ENCODE measurements at regions not wholly inside any gene's neighbourhood (a gene's known extent, or its start where the extent isn't known, plus 50 kb on each side); places are given as distances from the start of the nearest gene placed in this dataset.
A peak's percentile ranks its signal among the peaks of the same experiment; 100 is the strongest.
"Not testable (repeated sequence)": the region's sequence is repeated elsewhere in the genome, so short reads cannot be mapped to it uniquely, and the experiment has no call there.

DNA sequence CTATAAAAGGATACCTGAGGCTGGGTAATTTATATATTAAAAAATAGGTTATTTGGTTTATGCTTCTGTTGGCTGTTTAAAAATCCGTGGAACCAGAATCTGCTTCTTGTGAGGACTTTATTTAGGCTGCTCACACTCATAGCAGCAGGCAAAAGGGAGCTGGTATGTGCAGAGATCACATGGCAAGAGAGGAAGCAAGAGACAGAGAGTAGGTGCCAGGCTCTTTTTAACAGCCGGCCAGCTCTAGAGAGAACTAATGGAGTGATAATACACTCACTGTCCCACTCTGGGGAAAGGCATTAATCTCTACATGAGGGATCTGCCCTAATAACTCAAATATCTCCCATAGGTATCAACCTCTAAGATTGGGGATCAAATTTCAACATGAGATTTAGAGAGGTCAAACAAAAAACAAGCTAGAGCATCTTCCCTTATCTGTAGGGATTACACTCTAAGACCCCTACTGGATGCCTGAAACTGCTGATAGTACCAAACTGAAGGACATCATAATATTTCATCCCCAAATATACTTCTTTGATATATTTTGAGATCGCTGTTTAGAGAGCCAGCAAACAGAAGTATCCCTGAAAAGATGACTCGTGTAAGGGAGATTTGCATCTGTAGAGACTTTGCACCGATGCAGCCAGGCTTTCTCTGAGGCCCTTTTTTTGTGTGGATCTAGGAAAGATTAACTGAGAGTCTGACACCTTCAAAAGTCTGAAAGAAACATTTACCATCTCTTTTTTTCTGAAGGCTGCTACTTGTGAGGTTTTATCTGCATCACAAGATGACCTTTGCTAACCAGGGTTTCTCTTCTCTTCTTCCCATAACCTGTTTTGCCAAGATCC lies 717.0 kb upstream of the MBL2 start:
- CTCF ChIA-PET = no interaction called here
- H3K27me3 Mint-ChIP-seq = no peaks in the 10 kb centered on the region
- TF ChIP-seq, protein P1, sequence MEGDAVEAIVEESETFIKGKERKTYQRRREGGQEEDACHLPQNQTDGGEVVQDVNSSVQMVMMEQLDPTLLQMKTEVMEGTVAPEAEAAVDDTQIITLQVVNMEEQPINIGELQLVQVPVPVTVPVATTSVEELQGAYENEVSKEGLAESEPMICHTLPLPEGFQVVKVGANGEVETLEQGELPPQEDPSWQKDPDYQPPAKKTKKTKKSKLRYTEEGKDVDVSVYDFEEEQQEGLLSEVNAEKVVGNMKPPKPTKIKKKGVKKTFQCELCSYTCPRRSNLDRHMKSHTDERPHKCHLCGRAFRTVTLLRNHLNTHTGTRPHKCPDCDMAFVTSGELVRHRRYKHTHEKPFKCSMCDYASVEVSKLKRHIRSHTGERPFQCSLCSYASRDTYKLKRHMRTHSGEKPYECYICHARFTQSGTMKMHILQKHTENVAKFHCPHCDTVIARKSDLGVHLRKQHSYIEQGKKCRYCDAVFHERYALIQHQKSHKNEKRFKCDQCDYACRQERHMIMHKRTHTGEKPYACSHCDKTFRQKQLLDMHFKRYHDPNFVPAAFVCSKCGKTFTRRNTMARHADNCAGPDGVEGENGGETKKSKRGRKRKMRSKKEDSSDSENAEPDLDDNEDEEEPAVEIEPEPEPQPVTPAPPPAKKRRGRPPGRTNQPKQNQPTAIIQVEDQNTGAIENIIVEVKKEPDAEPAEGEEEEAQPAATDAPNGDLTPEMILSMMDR (IDR thresholded peaks at IDR 0.05) = no peak
- Histone ChIP-seq H3K4me3 (ENCODE audit: low read length) (no peak overlapping the region), H3K9me3 (ENCODE audit: control insufficient read depth in 1 of 2, insufficient read depth in 1 of 2, low read length in 2 of 2) (peaks cover 0 to 10% of the 10 kb centered on the region in 2 experiments), H3K4me1 (ENCODE audit: insufficient read depth, low read length) (no peaks in the 10 kb centered on the region), H3K36me3 (ENCODE audit: insufficient read depth, low read length) (no peaks in the 10 kb centered on the region), H3K27me3 (ENCODE audit: control insufficient read depth in 1 of 2, insufficient read depth in 2 of 2, low read length in 2 of 2) (no peaks in the 10 kb centered on the region), H3K27ac (ENCODE audit: low read depth in 1 of 2, low read length in 2 of 2) (no peak overlapping the region)
- H3K9me3 Mint-ChIP-seq = peaks cover 25% of the 10 kb centered on the region
- H3K27ac Mint-ChIP-seq = no peak overlapping the region
- POLR2A ChIA-PET = no interaction called here
- H3K36me3 Mint-ChIP-seq (ENCODE audit: low read depth) = no peaks in the 10 kb centered on the region
- H3K4me3 Mint-ChIP-seq = no peak overlapping the region
- no peaks in the 10 kb centered on the region for H3K4me1 Mint-ChIP-seq (ENCODE audit: low read depth)
- no peak for ATAC-seq (ENCODE audit: poor library complexity)
- intact Hi-C loops (cut with DNase I, micrococcal nuclease) = no loop called here
- no peak for DNase-seq

DNA sequence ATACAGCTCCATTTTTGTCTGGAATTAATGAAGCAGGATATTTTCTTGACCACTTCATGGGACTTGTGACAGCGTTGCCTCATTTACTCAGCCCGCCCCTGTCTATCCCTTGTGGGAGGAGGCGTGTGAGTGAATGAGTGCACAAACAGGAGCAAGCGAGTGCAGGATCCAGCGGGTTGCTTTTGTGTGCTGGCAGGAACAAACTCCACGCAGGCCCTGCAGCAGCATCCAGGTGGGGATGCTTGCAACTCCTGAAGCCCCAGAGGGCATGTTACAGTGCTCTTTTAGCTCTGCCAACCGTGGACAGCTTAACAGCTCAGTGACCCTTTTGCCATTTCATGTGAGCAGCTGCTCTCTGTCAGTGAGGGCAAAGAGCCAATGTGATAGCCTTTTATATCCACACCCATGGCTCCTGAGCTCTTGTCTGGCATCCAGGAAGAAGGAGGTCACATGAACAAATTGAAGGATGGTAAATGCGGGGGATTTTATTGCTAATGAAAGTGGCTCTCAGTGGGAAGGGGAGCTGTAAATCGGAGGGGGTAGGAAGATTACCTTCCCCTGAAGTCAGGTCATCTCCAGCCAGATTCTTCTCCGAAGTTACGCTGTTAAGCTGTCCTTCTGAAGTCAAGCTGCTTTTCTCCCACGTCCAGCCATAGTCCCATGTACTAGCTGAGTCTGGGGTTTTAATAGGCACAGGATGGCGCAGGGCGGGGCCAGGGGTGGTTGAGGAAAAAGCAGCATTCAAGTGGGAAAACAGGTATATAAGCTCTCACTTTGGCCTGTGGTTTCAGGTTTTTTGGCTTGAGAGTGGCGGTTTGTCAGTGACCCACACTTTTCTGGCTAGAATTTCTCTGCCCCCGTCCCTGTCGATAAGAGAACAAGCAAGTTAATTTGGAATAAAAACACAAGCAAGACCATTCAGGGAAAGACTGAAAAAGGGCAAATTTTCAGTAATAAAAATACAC lies 714.7 kb upstream of the MBL2 start:
- ChIA-PET POLR2A (no interaction called here), CTCF (no interaction called here)
- H3K9me3 ChIP-seq (ENCODE audit: control insufficient read depth in 1 of 2, insufficient read depth in 1 of 2, low read length in 2 of 2) = peaks cover 0 to 10% of the 10 kb centered on the region in 2 experiments
- intact Hi-C loops (cut with DNase I, micrococcal nuclease) = no loop called here
- H3K4me3 Mint-ChIP-seq = no peak overlapping the region
- no peak overlapping the region for H3K27ac ChIP-seq (ENCODE audit: low read depth in 1 of 2, low read length in 2 of 2)
- ATAC-seq (ENCODE audit: poor library complexity) = no peak
- H3K9me3 Mint-ChIP-seq = peaks cover 21% of the 10 kb centered on the region
- no peaks in the 10 kb centered on the region for H3K36me3 Mint-ChIP-seq (ENCODE audit: low read depth)
- H3K4me1 Mint-ChIP-seq (ENCODE audit: low read depth) = no peaks in the 10 kb centered on the region
- H3K27me3 ChIP-seq (ENCODE audit: control insufficient read depth in 1 of 2, insufficient read depth in 2 of 2, low read length in 2 of 2) = no peaks in the 10 kb centered on the region
- TF ChIP-seq, protein P1 (IDR thresholded peaks at IDR 0.05) = no peak
- no peaks in the 10 kb centered on the region for H3K36me3 ChIP-seq (ENCODE audit: insufficient read depth, low read length)
- no peak overlapping the region for H3K27ac Mint-ChIP-seq
- DNase-seq = peak in 1 of 14 experiments; percentile 2
- no peaks in the 10 kb centered on the region for H3K27me3 Mint-ChIP-seq
- H3K4me1 ChIP-seq (ENCODE audit: insufficient read depth, low read length) = no peaks in the 10 kb centered on the region
- no peak overlapping the region for H3K4me3 ChIP-seq (ENCODE audit: low read length)

DNA sequence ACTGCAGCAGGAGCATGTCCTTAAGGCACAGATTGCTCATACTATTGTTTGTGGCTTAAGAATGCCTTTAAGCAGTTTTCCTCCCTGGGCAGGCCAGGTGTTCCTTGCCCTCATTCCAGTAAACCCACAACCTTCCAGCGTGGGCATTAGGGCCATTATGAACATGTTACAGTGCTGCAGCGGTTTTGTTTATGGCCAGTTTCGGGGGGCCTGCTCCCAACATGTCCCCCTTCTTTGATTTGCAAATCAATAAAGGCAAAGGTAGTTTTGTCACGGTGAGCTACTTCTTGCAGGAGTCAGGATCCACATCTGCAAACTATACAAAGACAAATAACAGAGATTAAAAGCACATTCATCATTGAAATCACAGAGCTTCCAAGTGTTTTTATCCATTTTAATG lies 712.8 kb upstream of the MBL2 start:
- H3K4me3 ChIP-seq (ENCODE audit: low read length); H3K27ac ChIP-seq (ENCODE audit: low read depth in 1 of 2, low read length in 2 of 2); DNase-seq; H3K27me3 ChIP-seq (ENCODE audit: control insufficient read depth in 1 of 2, insufficient read depth in 2 of 2, low read length in 2 of 2); H3K4me1 Mint-ChIP-seq (ENCODE audit: low read depth); ATAC-seq (ENCODE audit: poor library complexity); H3K36me3 ChIP-seq (ENCODE audit: insufficient read depth, low read length); H3K36me3 Mint-ChIP-seq (ENCODE audit: low read depth); POLR2A ChIA-PET; H3K4me1 ChIP-seq (ENCODE audit: insufficient read depth, low read length); H3K27me3 Mint-ChIP-seq; intact Hi-C loops (cut with DNase I, micrococcal nuclease); H3K27ac Mint-ChIP-seq; CTCF ChIA-PET; H3K4me3 Mint-ChIP-seq: not testable (repeated sequence)
- H3K9me3 Mint-ChIP-seq = peaks cover 19% of the 10 kb centered on the region
- H3K9me3 ChIP-seq (ENCODE audit: control insufficient read depth in 1 of 2, insufficient read depth in 1 of 2, low read length in 2 of 2) = peaks cover 0 to 10% of the 10 kb centered on the region in 2 experiments
